ENCODE measurements at regions not wholly inside any gene's neighbourhood (a gene's known extent, or its start where the extent isn't known, plus 50 kb on each side); places are given as distances from the start of the nearest gene placed in this dataset.

GRCh38 chr9:105132606-105133005, 111.8 kb upstream of the SLC44A1 start:
- 73 to 77% methylated on average over 2 of the region's 2 CpGs for WGBS, 2 donors
- no peak for DNase-seq
- H3K27me3 ChIP-seq: no peaks in the 10 kb centered on the region
- no peak overlapping the region for H3K27ac ChIP-seq
- TF ChIP-seq POLR2AphosphoS5 (IDR thresholded peaks at IDR 0.05): no peak
- TF ChIP-seq EP300 (IDR thresholded peaks at IDR 0.05): no peak
- no peak for TF ChIP-seq POLR2A (IDR thresholded peaks at IDR 0.05)
- TF ChIP-seq, protein P1, sequence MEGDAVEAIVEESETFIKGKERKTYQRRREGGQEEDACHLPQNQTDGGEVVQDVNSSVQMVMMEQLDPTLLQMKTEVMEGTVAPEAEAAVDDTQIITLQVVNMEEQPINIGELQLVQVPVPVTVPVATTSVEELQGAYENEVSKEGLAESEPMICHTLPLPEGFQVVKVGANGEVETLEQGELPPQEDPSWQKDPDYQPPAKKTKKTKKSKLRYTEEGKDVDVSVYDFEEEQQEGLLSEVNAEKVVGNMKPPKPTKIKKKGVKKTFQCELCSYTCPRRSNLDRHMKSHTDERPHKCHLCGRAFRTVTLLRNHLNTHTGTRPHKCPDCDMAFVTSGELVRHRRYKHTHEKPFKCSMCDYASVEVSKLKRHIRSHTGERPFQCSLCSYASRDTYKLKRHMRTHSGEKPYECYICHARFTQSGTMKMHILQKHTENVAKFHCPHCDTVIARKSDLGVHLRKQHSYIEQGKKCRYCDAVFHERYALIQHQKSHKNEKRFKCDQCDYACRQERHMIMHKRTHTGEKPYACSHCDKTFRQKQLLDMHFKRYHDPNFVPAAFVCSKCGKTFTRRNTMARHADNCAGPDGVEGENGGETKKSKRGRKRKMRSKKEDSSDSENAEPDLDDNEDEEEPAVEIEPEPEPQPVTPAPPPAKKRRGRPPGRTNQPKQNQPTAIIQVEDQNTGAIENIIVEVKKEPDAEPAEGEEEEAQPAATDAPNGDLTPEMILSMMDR (IDR thresholded peaks at IDR 0.05): no peak
- H3K9me3 ChIP-seq: no peaks in the 10 kb centered on the region
- no peak overlapping the region for H3K4me3 ChIP-seq
- H3K4me1 ChIP-seq: peaks cover 6 to 13% (median 6%) of the 10 kb centered on the region in 4 donors
- no peaks in the 10 kb centered on the region for H3K36me3 ChIP-seq
- ATAC-seq (ENCODE audit: low FRiP score in 2 of 2): no peak

- no peak for ATAC-seq (ENCODE audit: low FRiP score in 2 of 2)
- no peak for TF ChIP-seq POLR2AphosphoS5 (IDR thresholded peaks at IDR 0.05)
- TF ChIP-seq EP300 (IDR thresholded peaks at IDR 0.05): no peak
- TF ChIP-seq, protein P1 (IDR thresholded peaks at IDR 0.05): no peak
- TF ChIP-seq POLR2A (IDR thresholded peaks at IDR 0.05): no peak
- peaks cover 0 to 13% (median 5%) of the 10 kb centered on the region in 4 donors for H3K4me1 ChIP-seq
- H3K27ac ChIP-seq: no peak overlapping the region
- no peak overlapping the region for H3K4me3 ChIP-seq
- H3K36me3 ChIP-seq: no peaks in the 10 kb centered on the region
- DNase-seq: no peak
- H3K27me3 ChIP-seq: no peaks in the 10 kb centered on the region
- 73 to 85% methylated on average over 5 of the region's 5 CpGs for WGBS, 2 donors
- H3K9me3 ChIP-seq: no peaks in the 10 kb centered on the region
These were observed 106.1 kb upstream of the SLC44A1 start for GRCh38 chr9:105138306-105138801.

DNA sequence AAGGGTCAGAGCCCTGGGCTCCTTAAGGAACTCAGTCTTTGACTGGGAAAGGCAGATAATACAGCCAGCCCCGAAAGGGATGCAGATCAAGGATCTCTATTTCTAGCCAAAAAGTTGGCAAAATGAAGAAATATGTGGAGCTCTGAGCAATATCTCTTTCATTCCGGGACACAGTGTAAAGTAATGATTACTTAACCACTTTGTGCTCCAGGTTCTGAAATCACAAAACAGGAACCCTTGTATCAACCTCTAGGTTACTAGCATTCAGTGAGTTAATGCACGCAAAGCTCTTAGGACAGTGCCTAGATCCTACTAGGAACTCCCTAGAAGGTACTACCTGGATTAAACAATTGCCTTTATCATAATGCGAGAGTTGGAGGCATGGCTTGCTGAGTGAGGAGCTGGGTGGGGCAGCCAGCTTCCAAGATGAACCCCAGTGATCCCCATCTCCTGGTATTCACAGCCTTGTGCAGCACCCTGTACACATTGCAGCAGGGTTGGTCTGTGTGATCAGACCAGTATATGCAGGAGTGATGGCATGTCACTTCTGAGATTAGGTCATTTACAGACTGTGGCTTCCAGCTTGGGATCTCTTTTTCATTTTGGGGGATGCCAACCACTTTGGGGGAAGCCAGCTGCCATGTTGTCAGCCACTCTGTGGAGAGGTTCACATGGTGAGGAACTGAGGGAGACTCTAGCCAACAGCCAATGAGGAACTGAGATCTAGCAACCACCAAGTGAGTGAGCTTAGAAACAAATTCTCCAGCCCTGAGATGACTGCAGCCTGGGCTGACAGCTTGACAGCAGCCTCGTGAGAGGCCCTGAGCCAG, 103.1 kb upstream of the SLC44A1 start:
- Histone ChIP-seq H3K36me3 (no peaks in the 10 kb centered on the region), H3K27me3 (no peaks in the 10 kb centered on the region), H3K4me3 (no peak overlapping the region), H3K9me3 (no peaks in the 10 kb centered on the region), H3K4me1 (peaks cover 0 to 13% (median 5%) of the 10 kb centered on the region in 4 donors), H3K27ac (peak overlapping the region in 1 of 4 donors; percentile 19)
- TF ChIP-seq POLR2AphosphoS5 (IDR thresholded peaks at IDR 0.05) (no peak), EP300 (IDR thresholded peaks at IDR 0.05) (no peak), POLR2A (IDR thresholded peaks at IDR 0.05) (no peak)
- TF ChIP-seq, protein P1 (IDR thresholded peaks at IDR 0.05): no peak
- DNase-seq (peak in 1 of 2 donors; percentile 41), ATAC-seq (ENCODE audit: low FRiP score in 2 of 2) (peak in 1 of 2 donors; percentile 71)
- 76 to 82% methylated on average over 5 of the region's 5 CpGs for WGBS, 2 donors

DNA sequence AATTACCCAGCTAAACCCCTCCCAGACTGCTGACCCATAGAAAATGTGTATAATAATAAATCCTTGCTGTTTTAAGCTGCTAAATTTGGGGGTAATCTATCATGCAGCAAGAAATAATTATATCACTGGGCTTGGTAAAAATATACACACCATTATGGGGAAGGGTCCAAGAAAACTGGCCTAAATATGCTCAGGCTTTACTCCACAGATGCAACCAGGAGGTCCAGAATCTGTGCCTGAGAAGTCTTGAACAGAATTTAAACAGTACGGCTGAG, 102.5 kb upstream of the SLC44A1 start:
- TF ChIP-seq POLR2A (IDR thresholded peaks at IDR 0.05) (no peak), EP300 (IDR thresholded peaks at IDR 0.05) (no peak), POLR2AphosphoS5 (IDR thresholded peaks at IDR 0.05) (no peak)
- TF ChIP-seq, protein P1 (IDR thresholded peaks at IDR 0.05): no peak
- 73 to 91% methylated on average over 1 of the region's 1 CpG for WGBS, 2 donors
- Histone ChIP-seq H3K36me3 (no peaks in the 10 kb centered on the region), H3K9me3 (no peaks in the 10 kb centered on the region), H3K4me1 (peaks cover 0 to 13% (median 5%) of the 10 kb centered on the region in 4 donors), H3K27ac (peak overlapping the region in 2 of 4 donors; percentile 19 to 57), H3K27me3 (no peaks in the 10 kb centered on the region), H3K4me3 (no peak overlapping the region)
- ATAC-seq (ENCODE audit: low FRiP score in 2 of 2): no peak
- no peak for DNase-seq

All from upper lobe of left lung (tissue), 6 donors.